HG03460 (cell line): ENCODE measurements at regions not wholly inside any gene's neighbourhood (a gene's known extent, or its start where the extent isn't known, plus 50 kb on each side); places are given as distances from the start of the nearest gene placed in this dataset.
"Not testable (repeated sequence)": the region's sequence is repeated elsewhere in the genome, so short reads cannot be mapped to it uniquely, and the experiment has no call there.

Experiments
- ATAC-seq: cut with Tn5 transposase; IDR thresholded peaks from one replicate; pipeline ENCODE4 v1.9.1; 2021; ENCODE audit not compliant: unreplicated experiment

DNA sequence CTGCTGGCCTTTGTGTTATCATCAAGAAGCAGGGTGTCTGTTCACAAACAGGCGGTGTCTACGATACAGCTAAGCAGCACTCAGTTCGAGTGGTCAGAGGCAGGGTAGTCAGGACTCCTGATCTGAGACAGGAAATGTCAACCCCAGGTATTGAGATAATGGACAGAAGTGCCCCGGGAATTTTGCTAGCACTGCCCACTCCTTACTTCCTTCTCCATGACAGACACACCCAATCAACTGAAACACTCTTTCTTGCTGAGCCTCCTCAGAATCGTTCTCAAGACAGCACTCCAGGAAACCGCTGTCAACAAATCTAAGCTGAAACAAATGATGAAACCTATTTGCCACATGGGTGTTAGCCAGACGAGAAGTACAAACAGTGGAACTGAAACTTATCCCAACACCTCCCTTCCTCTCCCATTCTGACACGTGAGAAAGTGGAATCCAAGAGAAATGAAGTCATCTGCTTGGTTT lies 109.3 kb downstream of the GTF2IRD2B start:
- ATAC-seq, result not testable (repeated sequence)

DNA sequence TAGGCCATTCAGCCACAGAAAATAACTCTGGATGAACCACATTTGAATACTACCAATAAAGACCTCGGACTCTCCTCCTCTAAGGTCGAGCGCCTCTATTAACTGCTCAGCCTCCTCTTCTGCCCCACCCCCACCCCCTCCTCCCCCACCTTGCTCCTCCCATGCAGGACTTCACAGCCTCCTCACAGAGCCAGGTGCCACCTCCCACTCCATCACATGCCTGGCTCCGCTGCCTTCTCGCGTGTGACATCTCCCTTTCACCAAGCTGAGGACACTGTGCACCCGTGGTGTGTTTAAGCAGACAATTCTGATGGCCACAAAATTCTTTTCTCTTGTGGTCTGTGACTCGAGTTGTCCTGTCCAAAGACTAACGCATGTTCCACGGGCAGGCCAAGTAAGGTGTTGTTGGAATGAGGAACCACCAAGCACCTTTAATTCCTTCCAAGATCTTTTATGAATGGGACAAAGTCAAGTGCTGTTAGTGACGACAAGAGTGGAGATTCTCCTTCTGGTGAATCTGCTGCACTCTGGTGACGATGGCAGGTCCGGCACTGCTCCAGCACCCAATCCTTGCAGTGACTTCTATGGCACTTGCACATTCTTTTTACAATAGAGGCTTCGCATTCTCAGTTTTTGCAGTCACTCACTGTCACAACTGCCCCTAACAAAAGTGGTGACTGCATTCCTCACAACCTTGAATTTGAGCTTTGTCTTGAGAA lies 113.1 kb downstream of the GTF2IRD2B start:
- not testable (repeated sequence) for ATAC-seq

DNA sequence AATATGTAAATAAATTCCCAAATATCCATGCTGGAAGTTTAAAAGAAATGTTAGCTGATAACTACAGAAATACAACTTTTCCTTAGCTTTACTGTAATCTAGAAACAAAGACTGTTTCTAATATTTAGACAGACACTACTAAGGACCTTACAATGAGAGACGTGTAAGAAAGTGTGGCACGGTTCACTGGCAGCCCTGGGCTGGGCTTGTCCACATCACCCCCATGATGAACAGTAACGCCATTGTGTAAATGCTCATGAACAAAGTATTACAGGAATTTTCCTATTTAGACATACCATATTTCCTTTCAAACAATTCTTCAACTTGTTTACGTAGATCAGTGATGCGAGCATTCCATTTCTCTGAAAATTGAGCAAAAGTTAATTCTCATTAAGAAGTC lies 123.1 kb downstream of the GTF2IRD2B start:
- not testable (repeated sequence) for ATAC-seq

DNA sequence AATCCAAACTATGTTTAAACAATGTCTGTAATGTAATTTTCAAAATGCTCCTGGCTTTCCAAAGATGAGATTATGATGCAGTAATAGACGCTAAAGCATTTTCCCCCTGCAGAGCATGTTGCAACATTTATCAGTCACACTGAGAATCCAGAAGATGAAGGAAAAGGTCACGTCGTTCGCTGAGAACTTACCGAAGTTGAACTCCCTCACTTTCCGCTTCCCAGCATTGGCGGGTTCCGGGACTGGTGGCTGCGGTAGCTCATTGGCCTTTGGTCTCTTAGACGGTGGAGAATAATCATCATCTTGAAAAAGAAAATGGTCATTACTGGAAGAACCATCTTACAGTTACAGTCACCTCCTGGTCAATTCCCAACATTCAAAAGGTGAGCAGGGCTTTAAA lies 124.6 kb downstream of the GTF2IRD2B start:
- ATAC-seq, result not testable (repeated sequence)

- ATAC-seq, result not testable (repeated sequence)
Measured at GRCh38 chr7:75226102-75226501, 133.7 kb downstream of the GTF2IRD2B start.

DNA sequence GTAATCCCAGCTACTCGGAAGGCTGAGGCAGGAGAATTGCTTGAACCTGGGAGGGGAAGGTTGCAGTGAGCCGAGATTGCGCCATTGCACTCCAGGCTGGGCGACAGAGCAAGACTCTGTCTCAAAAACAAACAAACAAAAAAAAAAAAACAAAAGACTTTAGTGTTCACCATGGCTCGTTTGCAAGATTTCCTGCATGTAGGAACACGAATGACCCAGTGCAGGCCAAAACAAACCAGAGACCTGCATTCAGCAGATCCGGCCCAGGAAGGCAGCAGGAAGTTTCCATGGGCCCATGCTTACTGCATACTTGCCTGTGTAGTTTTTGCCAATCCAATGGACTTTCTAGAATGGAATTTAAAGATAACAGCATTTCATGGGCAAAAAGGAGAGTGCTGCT lies 137.2 kb downstream of the GTF2IRD2B start:
- ATAC-seq, result not testable (repeated sequence)

DNA sequence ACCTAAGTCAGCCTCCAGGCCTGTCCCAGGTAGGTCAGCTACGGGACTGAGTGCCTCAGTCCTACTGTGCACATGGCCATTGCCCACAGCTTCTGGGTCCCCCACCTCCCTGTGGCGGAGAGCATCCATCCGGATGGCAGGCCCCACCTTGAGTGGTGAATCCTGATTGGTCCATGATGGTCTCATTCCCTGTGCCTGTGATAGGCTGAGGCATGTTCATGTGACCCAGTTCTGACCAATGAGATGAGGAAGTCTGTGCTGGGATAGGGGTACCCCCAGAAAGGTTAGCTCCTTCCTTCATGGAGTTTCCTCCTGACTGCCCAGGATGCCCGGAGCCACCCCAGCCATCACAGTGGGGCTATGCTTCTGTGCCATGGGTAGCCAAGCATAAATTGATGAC lies 138.2 kb downstream of the GTF2IRD2B start:
- not testable (repeated sequence) for ATAC-seq

- not testable (repeated sequence) for ATAC-seq
Measured at GRCh38 chr7:75235092-75235826, 142.9 kb downstream of the GTF2IRD2B start.

- not testable (repeated sequence) for ATAC-seq
Measured at GRCh38 chr7:75235827-75236167, 143.4 kb downstream of the GTF2IRD2B start.

DNA sequence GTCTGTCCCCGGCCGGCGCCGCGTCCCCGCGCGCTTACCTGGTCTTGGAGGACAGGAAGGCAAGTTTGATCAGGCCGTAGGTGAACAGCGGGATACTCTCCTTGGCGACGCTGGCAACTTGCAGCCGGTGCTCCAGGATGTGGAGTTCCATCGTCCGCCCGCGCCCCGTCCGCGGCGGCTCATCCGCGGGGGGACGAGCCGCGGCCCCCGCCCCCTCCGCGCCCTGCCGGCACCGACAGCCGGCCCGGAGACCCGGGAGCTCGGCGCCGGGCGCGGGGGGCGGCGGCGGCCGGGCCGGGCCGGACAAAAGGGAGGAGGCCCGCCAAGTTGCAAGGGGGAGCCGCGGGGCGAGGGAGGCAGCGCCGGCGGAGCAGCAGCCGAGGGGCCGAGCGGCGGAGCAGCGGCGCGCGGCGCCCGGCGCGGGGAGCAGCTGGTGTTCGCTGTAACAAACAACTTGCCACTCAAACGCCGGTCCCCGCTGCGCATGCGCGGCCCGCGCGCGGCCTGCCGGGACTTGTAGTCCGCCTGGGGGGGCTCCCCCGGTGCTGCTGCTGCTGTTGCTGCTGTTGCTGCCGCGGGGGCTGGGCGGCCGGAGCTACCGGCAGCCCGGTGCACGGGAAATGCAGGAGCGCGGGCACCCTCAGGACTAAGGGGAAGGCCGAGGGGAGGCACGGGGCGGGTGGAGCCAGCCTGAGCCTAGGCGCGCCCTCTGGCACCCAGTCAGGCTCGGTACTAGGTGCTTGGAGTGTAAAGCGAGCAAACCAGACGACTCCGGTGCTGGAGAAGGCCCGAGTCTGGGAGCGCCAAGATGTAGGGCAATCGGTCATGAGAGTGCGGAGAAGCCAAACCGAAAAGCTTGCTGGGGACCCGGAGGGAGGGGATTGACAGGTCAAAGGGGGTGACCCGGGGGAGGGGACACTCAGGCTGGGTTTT lies 145.1 kb downstream of the GTF2IRD2B start:
- peak; percentile 87 for ATAC-seq

DNA sequence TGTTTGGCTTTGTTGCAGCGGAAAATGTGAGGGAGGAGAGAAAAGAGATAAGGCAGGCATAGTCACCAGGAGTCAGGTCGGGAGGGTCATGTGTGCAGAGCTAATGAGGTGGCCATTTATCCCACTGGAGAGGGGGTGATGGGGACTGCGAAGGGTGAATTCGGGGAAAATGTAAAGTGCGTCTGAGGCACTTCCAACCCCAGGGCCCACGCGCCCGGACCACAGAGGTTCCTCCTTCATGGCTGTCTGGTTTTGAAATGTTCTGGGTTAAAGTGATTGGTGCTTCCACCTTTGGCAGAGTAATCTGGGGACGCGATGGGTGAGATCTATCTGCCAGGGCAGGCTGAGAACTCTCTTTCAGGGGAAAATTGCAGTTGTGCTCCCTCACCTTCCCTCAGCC lies 145.9 kb downstream of the GTF2IRD2B start:
- ATAC-seq, result not testable (repeated sequence)

DNA sequence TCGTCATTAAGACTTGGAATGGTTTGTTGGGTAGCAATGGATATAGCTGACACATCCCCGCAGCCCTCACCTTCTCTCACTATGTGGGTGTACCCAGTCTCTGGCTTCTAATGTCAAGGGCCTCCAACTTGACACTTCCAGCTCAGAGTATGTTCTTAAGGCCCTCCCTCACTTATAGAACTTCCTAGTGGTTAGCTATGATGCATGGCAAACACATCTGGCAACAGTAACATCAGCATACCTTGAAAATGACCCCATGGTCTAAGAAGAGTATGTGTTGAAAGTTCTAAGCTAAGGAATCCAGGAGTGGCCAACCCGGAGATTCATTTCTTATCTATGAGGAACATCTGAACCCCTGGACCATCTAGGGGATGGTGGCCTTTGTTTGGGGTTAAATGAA lies 151.2 kb downstream of the GTF2IRD2B start:
- ATAC-seq, result not testable (repeated sequence)

DNA sequence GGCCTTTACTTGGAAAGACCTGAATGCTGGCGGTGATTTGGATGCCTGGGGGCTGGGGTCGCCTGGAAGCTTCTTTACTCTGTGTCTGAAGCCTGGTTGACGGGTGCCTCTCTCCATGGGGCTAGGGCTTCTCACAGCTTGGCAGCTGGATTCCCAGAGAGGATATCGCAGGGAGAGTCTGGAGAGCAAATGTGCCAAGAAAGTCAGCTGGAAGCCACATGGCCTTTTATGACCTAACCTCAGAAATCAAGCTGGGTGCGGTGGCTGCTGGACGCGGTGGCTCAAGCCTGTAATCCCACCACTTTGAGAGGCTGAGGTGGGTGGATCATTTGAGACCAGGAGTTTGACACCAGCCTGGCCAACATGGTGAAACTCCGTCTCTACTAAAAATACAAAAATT lies 147.2 kb upstream of the TRIM73 start:
- ATAC-seq, result not testable (repeated sequence)

- ATAC-seq, result not testable (repeated sequence)
Measured at GRCh38 chr7:75254238-75254637, 141.2 kb upstream of the TRIM73 start.

DNA sequence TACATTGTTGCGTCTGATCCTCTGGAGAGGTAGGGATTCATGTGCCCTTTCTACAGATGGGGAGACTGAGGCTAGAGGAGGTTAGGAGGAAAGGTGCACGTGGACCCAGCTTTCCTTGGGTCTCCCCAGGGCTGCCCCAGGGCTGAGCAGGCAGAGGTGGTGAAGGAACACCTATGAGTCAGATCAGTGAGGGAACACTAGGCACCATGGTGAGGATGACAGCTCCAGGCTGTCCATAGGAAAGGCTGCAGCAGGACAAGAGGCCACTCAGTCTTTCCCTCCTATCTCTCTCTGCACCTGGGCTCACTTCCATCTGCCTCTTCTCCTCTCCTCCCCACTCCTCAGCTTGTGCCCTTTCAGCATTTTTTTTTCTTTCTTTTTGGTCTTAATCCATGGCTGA lies 138.0 kb upstream of the TRIM73 start:
- ATAC-seq, result not testable (repeated sequence)

DNA sequence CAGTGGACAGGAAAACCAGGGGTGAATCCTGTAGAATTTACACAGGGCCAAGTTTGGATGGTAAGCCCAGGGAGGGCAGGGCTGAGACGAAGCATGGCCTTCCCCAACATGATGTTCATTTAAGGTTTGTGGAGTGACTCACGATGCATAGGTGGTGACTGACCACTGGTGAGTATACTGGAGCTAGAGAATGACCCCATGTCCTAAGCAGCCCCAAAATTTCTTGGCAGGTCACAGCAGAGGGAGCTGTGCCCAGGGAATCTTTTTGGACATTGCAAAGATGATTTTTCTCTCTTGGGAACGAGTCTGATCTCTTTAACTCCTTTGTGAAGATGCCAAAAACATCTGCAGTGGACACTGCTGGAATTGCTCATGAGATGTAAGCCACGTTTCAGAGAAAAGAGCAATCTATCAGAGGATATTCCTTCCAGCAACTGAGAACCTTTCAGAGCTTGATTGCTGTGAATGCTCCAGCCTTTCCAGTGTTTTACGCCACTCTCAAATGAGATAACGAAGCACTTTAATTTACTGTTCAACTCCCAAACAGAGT lies 135.9 kb upstream of the TRIM73 start:
- not testable (repeated sequence) for ATAC-seq

- ATAC-seq, result not testable (repeated sequence)
Measured at GRCh38 chr7:75261660-75262059, 133.8 kb upstream of the TRIM73 start.

DNA sequence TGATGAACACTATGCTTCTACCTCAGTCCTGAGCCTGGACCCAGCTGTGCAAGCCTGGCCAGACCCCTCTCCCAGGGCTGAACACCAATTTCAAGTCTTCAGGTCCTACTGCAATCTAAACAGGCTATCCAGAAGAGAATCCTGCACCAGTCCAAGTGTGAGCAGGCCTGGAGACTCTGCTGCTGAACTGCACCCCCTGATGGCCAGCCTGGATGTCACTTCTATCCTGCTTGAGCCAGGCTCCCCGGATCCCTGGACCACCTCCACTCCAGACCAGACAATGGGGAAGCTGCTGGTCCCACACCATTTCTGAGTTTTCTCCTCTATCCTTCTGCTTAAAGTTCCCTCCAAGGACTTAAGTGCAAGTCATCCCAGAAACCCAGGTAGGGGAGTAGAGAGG lies 127.3 kb upstream of the TRIM73 start:
- ATAC-seq, result not testable (repeated sequence)

GRCh38 chr7:75269159-75269558 lies 126.3 kb upstream of the TRIM73 start:
- not testable (repeated sequence) for ATAC-seq

DNA sequence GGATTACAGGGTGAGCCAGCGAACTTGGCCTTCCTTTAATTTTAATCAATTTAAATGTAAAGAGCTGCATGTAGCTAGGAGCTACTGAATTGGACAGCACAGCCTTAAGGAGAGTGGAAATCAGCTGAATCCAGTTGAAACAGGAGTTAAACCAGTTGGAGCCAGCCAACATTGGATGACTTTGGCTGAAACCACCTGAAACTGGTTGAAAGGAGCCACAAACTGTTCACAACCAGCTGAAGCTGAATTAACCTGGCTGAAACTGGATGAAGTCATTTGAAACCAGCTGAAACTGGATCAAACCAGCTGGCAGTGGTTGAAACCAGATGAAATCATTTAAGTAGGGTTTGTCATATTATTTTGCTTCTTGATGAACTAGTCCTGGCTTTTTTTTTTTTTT lies 121.3 kb upstream of the TRIM73 start:
- not testable (repeated sequence) for ATAC-seq
